ENCODE measurements at regions not wholly inside any gene's neighbourhood (a gene's known extent, or its start where the extent isn't known, plus 50 kb on each side); places are given as distances from the start of the nearest gene placed in this dataset.

- no peak for TF ChIP-seq SUZ12 (IDR thresholded peaks at IDR 0.05)
- no peak for TF ChIP-seq PKNOX1 (IDR thresholded peaks at IDR 0.05)
- TF ChIP-seq SP1 (IDR thresholded peaks at IDR 0.05), result no peak
- TF ChIP-seq NFRKB (IDR thresholded peaks at IDR 0.05), result no peak
- TF ChIP-seq ARNT (IDR thresholded peaks at IDR 0.05), result no peak
- POLR2A ChIA-PET, result no interaction called here
- CTCF ChIA-PET, result no interaction called here
- DNase-seq (ENCODE audit: extremely low spot score), result no peak
Measured at GRCh38 chr12:13462450-13462849, 265.9 kb downstream of the EMP1 start.

- ChIA-PET CTCF (no interaction called here), POLR2A (no interaction called here)
- no peak for DNase-seq (ENCODE audit: extremely low spot score)
- TF ChIP-seq LEF1 (IDR thresholded peaks at IDR 0.05; ENCODE audit: borderline replicate concordance), result no peak
Measured at GRCh38 chr12:13455778-13456144, 259.2 kb downstream of the EMP1 start.

GRCh38 chr12:13454991-13455777, 258.7 kb downstream of the EMP1 start:
- no peak for TF ChIP-seq FOXA1 (IDR thresholded peaks at IDR 0.05)
- no peak for TF ChIP-seq FOXM1 (IDR thresholded peaks at IDR 0.05; ENCODE audit: borderline replicate concordance)
- TF ChIP-seq TARDBP (IDR thresholded peaks at IDR 0.05), result no peak
- TF ChIP-seq SUZ12 (IDR thresholded peaks at IDR 0.05), result no peak
- no peak for TF ChIP-seq L3MBTL2 (conservative IDR thresholded peaks at IDR 0.05)
- no peak for TF ChIP-seq NFRKB (IDR thresholded peaks at IDR 0.05)
- no peak for TF ChIP-seq ZNF384 (IDR thresholded peaks at IDR 0.05)
- TF ChIP-seq ELF4 (IDR thresholded peaks at IDR 0.05), result no peak
- no peak for TF ChIP-seq ARNT (IDR thresholded peaks at IDR 0.05)
- TF ChIP-seq CTBP1 (IDR thresholded peaks at IDR 0.05; ENCODE audit: borderline replicate concordance), result no peak
- no peak for DNase-seq (ENCODE audit: extremely low spot score)
- POLR2A ChIA-PET, result no interaction called here
- CTCF ChIA-PET, result no interaction called here

GRCh38 chr12:13452955-13453570, 256.5 kb downstream of the EMP1 start:
- ChIA-PET CTCF (interaction anchor here (1.2 kb wide), 1 partner anchor 17 kb away, joined by 3 read pairs; no protein-coding TSS in a partner anchor), POLR2A (no interaction called here)
- no peak for DNase-seq (ENCODE audit: extremely low spot score)
- no peak for TF ChIP-seq ARNT (IDR thresholded peaks at IDR 0.05)
- no peak for TF ChIP-seq HDGF (IDR thresholded peaks at IDR 0.05; ENCODE audit: borderline replicate concordance)
- TF ChIP-seq SP1 (IDR thresholded peaks at IDR 0.05), result no peak
- no peak for TF ChIP-seq ZNF384 (IDR thresholded peaks at IDR 0.05)
- no peak for TF ChIP-seq BHLHE40 (IDR thresholded peaks at IDR 0.05; ENCODE audit: borderline replicate concordance)
- TF ChIP-seq NFRKB (IDR thresholded peaks at IDR 0.05), result no peak
- TF ChIP-seq FOXM1 (IDR thresholded peaks at IDR 0.05; ENCODE audit: borderline replicate concordance), result no peak
- no peak for TF ChIP-seq TARDBP (IDR thresholded peaks at IDR 0.05)
- no peak for TF ChIP-seq PKNOX1 (IDR thresholded peaks at IDR 0.05)
- no peak for TF ChIP-seq SUZ12 (IDR thresholded peaks at IDR 0.05)
- TF ChIP-seq LEF1 (IDR thresholded peaks at IDR 0.05; ENCODE audit: borderline replicate concordance), result no peak
- no peak for TF ChIP-seq CTBP1 (IDR thresholded peaks at IDR 0.05; ENCODE audit: borderline replicate concordance)

- DNase-seq (ENCODE audit: extremely low spot score), result no peak
- ChIA-PET CTCF (interaction anchor here (2.0 kb wide), 1 partner anchor 13 kb away, joined by 5 read pairs; no protein-coding TSS in a partner anchor), POLR2A (no interaction called here)
- TF ChIP-seq ELF4 (IDR thresholded peaks at IDR 0.05), result no peak
Measured at GRCh38 chr12:13451776-13452175, 255.2 kb downstream of the EMP1 start.

GRCh38 chr12:13450231-13451080, 253.9 kb downstream of the EMP1 start:
- DNase-seq (ENCODE audit: extremely low spot score), result no peak
- TF ChIP-seq SUZ12 (IDR thresholded peaks at IDR 0.05) (no peak), FOXM1 (IDR thresholded peaks at IDR 0.05; ENCODE audit: borderline replicate concordance) (no peak), PKNOX1 (IDR thresholded peaks at IDR 0.05) (no peak), SP1 (IDR thresholded peaks at IDR 0.05) (no peak), FOXK2 (IDR thresholded peaks at IDR 0.05) (no peak), FOXA1 (IDR thresholded peaks at IDR 0.05) (no peak), ELF4 (IDR thresholded peaks at IDR 0.05) (no peak), HDGF (IDR thresholded peaks at IDR 0.05; ENCODE audit: borderline replicate concordance) (no peak), LEF1 (IDR thresholded peaks at IDR 0.05; ENCODE audit: borderline replicate concordance) (no peak), ZNF384 (IDR thresholded peaks at IDR 0.05) (no peak), NFRKB (IDR thresholded peaks at IDR 0.05) (no peak), L3MBTL2 (conservative IDR thresholded peaks at IDR 0.05) (no peak), ARNT (IDR thresholded peaks at IDR 0.05) (no peak), CTBP1 (IDR thresholded peaks at IDR 0.05; ENCODE audit: borderline replicate concordance) (no peak), TARDBP (IDR thresholded peaks at IDR 0.05) (no peak)
- ChIA-PET CTCF (interaction anchor here (2.0 kb wide), 1 partner anchor 12 kb away, joined by 5 read pairs; no protein-coding TSS in a partner anchor), POLR2A (no interaction called here)

Measured in HEK293T (cell line).